ENCODE measurements at regions not wholly inside any gene's neighbourhood (a gene's known extent, or its start where the extent isn't known, plus 50 kb on each side); places are given as distances from the start of the nearest gene placed in this dataset.
"Not testable (repeated sequence)": the region's sequence is repeated elsewhere in the genome, so short reads cannot be mapped to it uniquely, and the experiment has no call there.

DNA sequence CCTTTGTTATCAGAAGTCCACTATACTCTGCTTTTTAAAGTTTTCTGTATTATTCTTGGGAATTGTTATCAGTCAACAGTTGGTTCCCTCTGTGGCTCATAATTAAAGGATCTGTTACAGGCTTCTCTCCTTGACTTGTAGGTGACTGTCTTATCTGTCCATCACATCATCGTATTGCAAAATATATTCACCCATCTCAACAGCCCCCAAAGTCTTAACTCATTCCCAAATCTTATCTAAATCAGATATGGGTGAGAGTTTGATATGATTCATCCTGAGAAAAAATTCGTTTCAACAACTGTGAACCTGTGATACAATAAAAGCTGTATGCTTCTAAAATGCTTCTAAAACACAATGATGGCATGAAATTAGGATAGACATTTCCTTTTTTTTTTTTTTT lies 1245.6 kb upstream of the RAG2 start:
- peaks cover 11% of the 10 kb centered on the region for H3K4me1 Mint-ChIP-seq (ENCODE audit: low read depth, unreplicated experiment)
- no peaks in the 10 kb centered on the region for H3K9me3 Mint-ChIP-seq (ENCODE audit: unreplicated experiment)
- no peaks in the 10 kb centered on the region for H4K20me1 ChIP-seq (ENCODE audit: insufficient read depth, low read length)
- H3K9me3 ChIP-seq (ENCODE audit: insufficient read depth, low read depth, low read length) = no peaks in the 10 kb centered on the region
- DNase-seq (ENCODE audit: low read depth) (peak; percentile 41), FAIRE-seq (no peak)
- H3K27ac ChIP-seq (ENCODE audit: low read depth, low read length) = no peak overlapping the region
- no peaks in the 10 kb centered on the region for H3K27me3 Mint-ChIP-seq (ENCODE audit: low read depth, unreplicated experiment)
- H2AFZ ChIP-seq (ENCODE audit: low read depth, low read length) = no peak overlapping the region
- H3K79me2 ChIP-seq (ENCODE audit: insufficient read depth, low read length) = no peaks in the 10 kb centered on the region
- H3K4me1 ChIP-seq (ENCODE audit: insufficient read depth, low read length) = peaks cover 3% of the 10 kb centered on the region
- H3K36me3 ChIP-seq (ENCODE audit: insufficient read depth, low read length) = no peaks in the 10 kb centered on the region
- no peak overlapping the region for H3K27ac Mint-ChIP-seq (ENCODE audit: unreplicated experiment)
- H3K4me3 Mint-ChIP-seq (ENCODE audit: unreplicated experiment) = no peak overlapping the region
- no peak overlapping the region for H3K9ac ChIP-seq (ENCODE audit: low read length)
- H3K4me2 ChIP-seq (ENCODE audit: low read length) = no peak overlapping the region
- TF ChIP-seq EZH2 (IDR thresholded peaks at IDR 0.05; ENCODE audit: insufficient read depth, low read length) = no peak
- TF ChIP-seq, protein P1, sequence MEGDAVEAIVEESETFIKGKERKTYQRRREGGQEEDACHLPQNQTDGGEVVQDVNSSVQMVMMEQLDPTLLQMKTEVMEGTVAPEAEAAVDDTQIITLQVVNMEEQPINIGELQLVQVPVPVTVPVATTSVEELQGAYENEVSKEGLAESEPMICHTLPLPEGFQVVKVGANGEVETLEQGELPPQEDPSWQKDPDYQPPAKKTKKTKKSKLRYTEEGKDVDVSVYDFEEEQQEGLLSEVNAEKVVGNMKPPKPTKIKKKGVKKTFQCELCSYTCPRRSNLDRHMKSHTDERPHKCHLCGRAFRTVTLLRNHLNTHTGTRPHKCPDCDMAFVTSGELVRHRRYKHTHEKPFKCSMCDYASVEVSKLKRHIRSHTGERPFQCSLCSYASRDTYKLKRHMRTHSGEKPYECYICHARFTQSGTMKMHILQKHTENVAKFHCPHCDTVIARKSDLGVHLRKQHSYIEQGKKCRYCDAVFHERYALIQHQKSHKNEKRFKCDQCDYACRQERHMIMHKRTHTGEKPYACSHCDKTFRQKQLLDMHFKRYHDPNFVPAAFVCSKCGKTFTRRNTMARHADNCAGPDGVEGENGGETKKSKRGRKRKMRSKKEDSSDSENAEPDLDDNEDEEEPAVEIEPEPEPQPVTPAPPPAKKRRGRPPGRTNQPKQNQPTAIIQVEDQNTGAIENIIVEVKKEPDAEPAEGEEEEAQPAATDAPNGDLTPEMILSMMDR (IDR thresholded peaks at IDR 0.05; ENCODE audit: insufficient read depth, low read depth, low read length) = no peak
- H3K4me3 ChIP-seq (ENCODE audit: insufficient read depth, low read depth, low read length) = no peak overlapping the region
- no peaks in the 10 kb centered on the region for H3K36me3 Mint-ChIP-seq (ENCODE audit: low read depth, unreplicated experiment)
- no peaks in the 10 kb centered on the region for H3K27me3 ChIP-seq (ENCODE audit: insufficient read depth, low read length)

DNA sequence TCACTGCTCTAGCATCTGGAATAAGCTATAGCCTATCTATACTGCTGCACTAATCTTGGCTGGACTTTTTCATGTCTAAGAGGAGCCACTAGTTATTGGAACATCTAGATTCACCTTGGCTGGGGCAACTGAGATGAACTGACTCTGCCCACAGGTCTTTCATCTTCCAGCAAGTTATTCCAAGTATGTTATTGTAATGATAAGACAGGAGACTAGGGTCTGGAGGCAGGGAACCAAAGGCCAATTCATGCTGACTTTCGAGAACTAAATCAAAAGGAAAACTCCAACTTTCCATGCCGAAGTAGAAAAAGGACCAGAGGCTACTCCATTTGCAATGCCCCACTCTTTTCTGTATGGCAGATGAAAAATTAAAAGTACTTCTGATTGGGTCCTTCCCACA lies 1243.0 kb upstream of the RAG2 start:
- H3K4me2 ChIP-seq (ENCODE audit: low read length) = peak overlapping the region; percentile 23
- Mint-ChIP-seq H3K36me3 (ENCODE audit: low read depth, unreplicated experiment) (no peaks in the 10 kb centered on the region), H3K27ac (ENCODE audit: unreplicated experiment) (no peak overlapping the region), H3K9me3 (ENCODE audit: unreplicated experiment) (no peaks in the 10 kb centered on the region), H3K4me1 (ENCODE audit: low read depth, unreplicated experiment) (peaks cover 11% of the 10 kb centered on the region), H3K4me3 (ENCODE audit: unreplicated experiment) (no peak overlapping the region), H3K27me3 (ENCODE audit: low read depth, unreplicated experiment) (no peaks in the 10 kb centered on the region)
- H3K79me2 ChIP-seq (ENCODE audit: insufficient read depth, low read length) = no peaks in the 10 kb centered on the region
- no peaks in the 10 kb centered on the region for H3K9me3 ChIP-seq (ENCODE audit: insufficient read depth, low read depth, low read length)
- no peaks in the 10 kb centered on the region for H4K20me1 ChIP-seq (ENCODE audit: insufficient read depth, low read length)
- no peak overlapping the region for H3K4me3 ChIP-seq (ENCODE audit: insufficient read depth, low read depth, low read length)
- H3K4me1 ChIP-seq (ENCODE audit: insufficient read depth, low read length) = peaks cover 3% of the 10 kb centered on the region
- no peak overlapping the region for H3K9ac ChIP-seq (ENCODE audit: low read length)
- TF ChIP-seq, protein P1 (IDR thresholded peaks at IDR 0.05; ENCODE audit: insufficient read depth, low read depth, low read length) = no peak
- TF ChIP-seq EZH2 (IDR thresholded peaks at IDR 0.05; ENCODE audit: insufficient read depth, low read length) = no peak
- DNase-seq (ENCODE audit: low read depth) = peak; percentile 67
- no peak for FAIRE-seq
- no peaks in the 10 kb centered on the region for H3K36me3 ChIP-seq (ENCODE audit: insufficient read depth, low read length)
- H3K27ac ChIP-seq (ENCODE audit: low read depth, low read length) = no peak overlapping the region
- H2AFZ ChIP-seq (ENCODE audit: low read depth, low read length) = no peak overlapping the region
- H3K27me3 ChIP-seq (ENCODE audit: insufficient read depth, low read length) = no peaks in the 10 kb centered on the region

DNA sequence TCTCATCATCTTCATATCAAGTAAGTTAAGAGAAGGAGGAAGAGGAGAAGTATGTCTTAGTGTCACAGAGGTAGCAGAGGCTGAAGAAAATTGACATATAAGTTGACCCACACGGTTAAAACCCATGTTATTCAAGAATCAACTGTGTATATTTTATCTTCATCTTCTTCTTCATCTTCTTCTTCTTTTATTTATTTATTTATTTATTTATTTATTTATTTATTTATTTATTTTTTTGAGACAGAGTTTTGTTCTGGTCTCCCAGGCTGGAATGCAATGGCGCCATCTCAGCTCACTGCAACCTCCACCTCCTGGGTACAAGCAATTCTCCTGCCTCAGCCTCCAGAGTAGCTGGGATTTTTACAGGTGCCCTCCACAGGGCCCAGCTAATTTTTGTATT lies 1242.3 kb upstream of the RAG2 start:
- not testable (repeated sequence) for FAIRE-seq; H3K4me3 ChIP-seq (ENCODE audit: insufficient read depth, low read depth, low read length); H3K27me3 ChIP-seq (ENCODE audit: insufficient read depth, low read length); H3K27me3 Mint-ChIP-seq (ENCODE audit: low read depth, unreplicated experiment); H3K4me2 ChIP-seq (ENCODE audit: low read length); H3K27ac ChIP-seq (ENCODE audit: low read depth, low read length); H3K36me3 Mint-ChIP-seq (ENCODE audit: low read depth, unreplicated experiment); H3K4me3 Mint-ChIP-seq (ENCODE audit: unreplicated experiment); H3K9ac ChIP-seq (ENCODE audit: low read length); H3K27ac Mint-ChIP-seq (ENCODE audit: unreplicated experiment); H3K4me1 Mint-ChIP-seq (ENCODE audit: low read depth, unreplicated experiment); H3K9me3 ChIP-seq (ENCODE audit: insufficient read depth, low read depth, low read length); H3K4me1 ChIP-seq (ENCODE audit: insufficient read depth, low read length); H3K36me3 ChIP-seq (ENCODE audit: insufficient read depth, low read length); DNase-seq (ENCODE audit: low read depth); H4K20me1 ChIP-seq (ENCODE audit: insufficient read depth, low read length); H3K79me2 ChIP-seq (ENCODE audit: insufficient read depth, low read length); H2AFZ ChIP-seq (ENCODE audit: low read depth, low read length); H3K9me3 Mint-ChIP-seq (ENCODE audit: unreplicated experiment)
